ENCODE measurements at regions not wholly inside any gene's neighbourhood (a gene's known extent, or its start where the extent isn't known, plus 50 kb on each side); places are given as distances from the start of the nearest gene placed in this dataset.

DNA sequence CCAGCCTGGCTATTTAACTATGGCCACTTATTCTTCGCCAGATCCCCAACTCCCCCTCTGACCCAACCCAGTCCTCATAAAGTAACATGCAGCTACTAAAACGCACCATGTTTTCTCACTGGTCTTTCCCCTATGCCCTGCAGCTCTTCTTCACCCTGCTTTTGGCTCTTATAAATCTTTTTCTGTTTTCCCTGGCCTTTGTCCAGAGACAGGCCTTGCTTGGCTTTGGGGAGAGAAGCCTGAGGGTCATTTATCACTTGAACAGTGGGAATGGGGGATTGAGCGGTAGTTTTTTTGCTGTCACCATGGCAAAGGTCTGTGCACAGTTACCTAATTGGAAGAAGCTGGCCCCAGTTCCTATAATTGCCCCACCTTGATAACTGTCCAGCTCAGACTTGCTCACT, 202.9 kb upstream of the NT5C1B start:
- no peak; the same call in 1 of the 2 replicates for ATAC-seq (ENCODE audit: low read depth)
- Histone ChIP-seq H4K8ac (ENCODE audit: low read depth in 2 of 2, low read length in 2 of 2) (no peak overlapping the region), H3K4ac (ENCODE audit: low read depth, low read length) (no peak overlapping the region), H3K4me3 (ENCODE audit: insufficient read depth, low read depth, low read length) (no peak overlapping the region), H3K27me3 (ENCODE audit: control insufficient read depth, insufficient read depth, low read length) (no peaks in the 10 kb centered on the region), H3K56ac (ENCODE audit: extremely low read depth, insufficient read depth, low read length) (no peak overlapping the region), H3K79me1 (ENCODE audit: low read depth in 1 of 2, low read length in 2 of 2) (no peaks in the 10 kb centered on the region), H2AFZ (replicated peaks; ENCODE audit: low read length, poor library complexity) (no peak overlapping the region), H2AK9ac (replicated peaks; ENCODE audit: low read depth, low read length, poor library complexity) (no peak overlapping the region), H3K4me2 (ENCODE audit: low read depth, low read length) (no peak overlapping the region), H3K36me3 (ENCODE audit: control insufficient read depth, insufficient read depth, low read length) (no peaks in the 10 kb centered on the region), H3K4me1 (ENCODE audit: control insufficient read depth, insufficient read depth, low read length) (peaks cover 11% of the 10 kb centered on the region), H3K9ac (ENCODE audit: low read depth, low read length) (no peak overlapping the region), H4K20me1 (ENCODE audit: insufficient read depth, low read length) (no peaks in the 10 kb centered on the region), H4K5ac (ENCODE audit: low read depth, low read length) (no peak overlapping the region), H2BK15ac (ENCODE audit: low read depth, low read length) (no peak overlapping the region), H2BK5ac (ENCODE audit: low read depth, low read length, poor library complexity, severe bottlenecking) (no peak overlapping the region), H3K9me3 (ENCODE audit: control insufficient read depth, insufficient read depth, low read length) (no peaks in the 10 kb centered on the region), H3K9me1 (ENCODE audit: insufficient read depth, low read length) (no peaks in the 10 kb centered on the region), H4K91ac (ENCODE audit: insufficient read depth, low read depth, low read length) (no peak overlapping the region), H3K18ac (ENCODE audit: low read depth, low read length) (no peak overlapping the region), H3K27ac (ENCODE audit: insufficient read depth, low read length) (no peak overlapping the region; the same call in 1 of the 2 replicates), H3K14ac (replicated peaks; ENCODE audit: low read depth, low read length) (no peak overlapping the region), H2BK20ac (ENCODE audit: low read depth, low read length) (no peak overlapping the region), H3K23ac (ENCODE audit: low read depth, low read length) (no peak overlapping the region), H2AK5ac (ENCODE audit: low read depth, low read length) (no peak overlapping the region), H2BK120ac (ENCODE audit: low read depth, low read length) (no peak overlapping the region)
- 50% methylated on average over 2 of the region's 3 CpGs; no CpG with 5 or more reads in 1 of the 2 experiments for WGBS, 2 experiments (ENCODE audit: extremely low coverage in 2 of 2, insufficient read length in 1 of 2)
- in situ Hi-C loops (cut with MboI; ENCODE audit: low sequenced_read_pairs) = no loop called here
- TF ChIP-seq CEBPB (IDR thresholded peaks at IDR 0.05; ENCODE audit: low read depth, low read length) (no peak), SMC3 (IDR thresholded peaks at IDR 0.05; ENCODE audit: low read depth, low read length) (no peak), MAFK (IDR thresholded peaks at IDR 0.05; ENCODE audit: low read depth, low read length) (no peak)
- no TSS peak for BruUV-seq (replicated peaks)
- ChIA-PET CTCF (interaction anchor here (1.0 kb wide), 1 partner anchor 8 kb away, joined by 3 read pairs; no protein-coding TSS in a partner anchor), POLR2A (ENCODE audit: unreplicated experiment) (interaction anchor here (0.5 to 0.7 kb wide), 2 partner anchors 11 to 31 kb away, joined by 3 to 4 read pairs; no protein-coding TSS in a partner anchor)
- no peak for DNase-seq
- dilution Hi-C loops (cut with HindIII; ENCODE audit: low sequenced_read_pairs, unreplicated experiment) = no loop called here
- intact Hi-C loops (cut with micrococcal nuclease) = no loop called here

Data from IMR-90 (cell line).